Endothelial cell (in vitro differentiated cells): ENCODE measurements at regions not wholly inside any gene's neighbourhood (a gene's known extent, or its start where the extent isn't known, plus 50 kb on each side); places are given as distances from the start of the nearest gene placed in this dataset.

Source experiments
- DNase-seq: peaks from one replicate; pipeline ENCODE4 v3.0.0; 2021; ENCODE audit warnings: low spot score
- H3K27ac Mint-ChIP-seq: one replicate; pipeline ENCODE4 v1.8.0; 2021; ENCODE audit warnings: mixed read lengths, inconsistent platforms; ENCODE audit not compliant: unreplicated experiment
- H3K27me3 Mint-ChIP-seq: one replicate; pipeline ENCODE4 v1.8.0; 2021; ENCODE audit warnings: mild to moderate bottlenecking, moderate library complexity, mixed read lengths, inconsistent platforms; ENCODE audit not compliant: unreplicated experiment
- H3K36me3 Mint-ChIP-seq: one replicate; pipeline ENCODE4 v1.8.0; 2021; ENCODE audit warnings: mild to moderate bottlenecking, low read depth, mixed read lengths, inconsistent platforms; ENCODE audit not compliant: unreplicated experiment
- H3K4me1 Mint-ChIP-seq: one replicate; pipeline ENCODE4 v1.8.0; 2021; ENCODE audit warnings: mild to moderate bottlenecking, mixed read lengths, inconsistent platforms; ENCODE audit not compliant: unreplicated experiment
- H3K4me3 Mint-ChIP-seq: one replicate; pipeline ENCODE4 v1.8.0; 2021; ENCODE audit warnings: mild to moderate bottlenecking, mixed read lengths, inconsistent platforms; ENCODE audit not compliant: unreplicated experiment
- H3K9me3 Mint-ChIP-seq: one replicate; pipeline ENCODE4 v1.8.0; 2021; ENCODE audit warnings: mixed read lengths, inconsistent platforms; ENCODE audit not compliant: unreplicated experiment
- TF ChIP-seq, protein P1 (sequence below): fragments of 200-600 bp; sonication (generic); IDR thresholded peaks from one replicate; pipeline ENCODE4 v1.5.0; 2021; ENCODE audit warnings: antibody characterized with exemption; ENCODE audit not compliant: unreplicated experiment

GRCh38 chr6:44732243-44732642 lies 344.7 kb downstream of the CDC5L start:
- H3K4me1 Mint-ChIP-seq, result peaks cover 8% of the 10 kb centered on the region
- no peaks in the 10 kb centered on the region for H3K36me3 Mint-ChIP-seq
- no peaks in the 10 kb centered on the region for H3K9me3 Mint-ChIP-seq
- H3K27me3 Mint-ChIP-seq, result peaks cover 1% of the 10 kb centered on the region
- H3K4me3 Mint-ChIP-seq, result no peak overlapping the region
- no peak for DNase-seq
- no peak overlapping the region for H3K27ac Mint-ChIP-seq
- TF ChIP-seq, protein P1, sequence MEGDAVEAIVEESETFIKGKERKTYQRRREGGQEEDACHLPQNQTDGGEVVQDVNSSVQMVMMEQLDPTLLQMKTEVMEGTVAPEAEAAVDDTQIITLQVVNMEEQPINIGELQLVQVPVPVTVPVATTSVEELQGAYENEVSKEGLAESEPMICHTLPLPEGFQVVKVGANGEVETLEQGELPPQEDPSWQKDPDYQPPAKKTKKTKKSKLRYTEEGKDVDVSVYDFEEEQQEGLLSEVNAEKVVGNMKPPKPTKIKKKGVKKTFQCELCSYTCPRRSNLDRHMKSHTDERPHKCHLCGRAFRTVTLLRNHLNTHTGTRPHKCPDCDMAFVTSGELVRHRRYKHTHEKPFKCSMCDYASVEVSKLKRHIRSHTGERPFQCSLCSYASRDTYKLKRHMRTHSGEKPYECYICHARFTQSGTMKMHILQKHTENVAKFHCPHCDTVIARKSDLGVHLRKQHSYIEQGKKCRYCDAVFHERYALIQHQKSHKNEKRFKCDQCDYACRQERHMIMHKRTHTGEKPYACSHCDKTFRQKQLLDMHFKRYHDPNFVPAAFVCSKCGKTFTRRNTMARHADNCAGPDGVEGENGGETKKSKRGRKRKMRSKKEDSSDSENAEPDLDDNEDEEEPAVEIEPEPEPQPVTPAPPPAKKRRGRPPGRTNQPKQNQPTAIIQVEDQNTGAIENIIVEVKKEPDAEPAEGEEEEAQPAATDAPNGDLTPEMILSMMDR, result no peak

GRCh38 chr6:44733126-44733525 lies 345.6 kb downstream of the CDC5L start:
- no peak overlapping the region for H3K4me3 Mint-ChIP-seq
- TF ChIP-seq, protein P1, result no peak
- no peaks in the 10 kb centered on the region for H3K36me3 Mint-ChIP-seq
- DNase-seq, result no peak
- H3K27me3 Mint-ChIP-seq, result peaks cover under 1% of the 10 kb centered on the region
- peaks cover 10% of the 10 kb centered on the region for H3K4me1 Mint-ChIP-seq
- H3K27ac Mint-ChIP-seq, result no peak overlapping the region
- no peaks in the 10 kb centered on the region for H3K9me3 Mint-ChIP-seq

DNA sequence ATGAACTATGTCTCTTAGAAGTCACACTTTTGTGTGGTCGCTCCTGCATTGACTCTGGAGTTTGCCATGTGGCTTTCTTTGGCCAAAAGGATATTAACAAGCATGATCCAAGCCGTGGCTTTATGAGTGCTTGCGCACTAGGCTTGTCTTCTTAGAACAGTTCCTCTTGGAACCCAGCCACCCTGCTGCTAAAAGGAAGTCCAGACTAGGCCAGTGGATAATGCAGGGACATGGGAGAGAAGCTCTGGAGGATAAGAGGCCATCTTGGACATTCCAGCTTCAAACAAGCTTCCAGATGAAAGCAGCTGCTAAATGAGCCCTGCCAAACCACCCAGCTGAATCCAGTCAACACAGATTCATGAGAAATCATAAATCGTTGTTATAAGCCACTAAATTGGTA lies 346.4 kb downstream of the CDC5L start:
- no peaks in the 10 kb centered on the region for H3K9me3 Mint-ChIP-seq
- H3K36me3 Mint-ChIP-seq, result no peaks in the 10 kb centered on the region
- no peak overlapping the region for H3K27ac Mint-ChIP-seq
- DNase-seq, result no peak
- peaks cover 16% of the 10 kb centered on the region for H3K4me1 Mint-ChIP-seq
- TF ChIP-seq, protein P1, result no peak
- no peak overlapping the region for H3K4me3 Mint-ChIP-seq
- H3K27me3 Mint-ChIP-seq, result no peaks in the 10 kb centered on the region

- peaks cover 18% of the 10 kb centered on the region for H3K4me1 Mint-ChIP-seq
- no peak for DNase-seq
- no peaks in the 10 kb centered on the region for H3K36me3 Mint-ChIP-seq
- no peak overlapping the region for H3K27ac Mint-ChIP-seq
- H3K27me3 Mint-ChIP-seq, result no peaks in the 10 kb centered on the region
- H3K4me3 Mint-ChIP-seq, result no peak overlapping the region
- H3K9me3 Mint-ChIP-seq, result no peaks in the 10 kb centered on the region
- TF ChIP-seq, protein P1, result no peak
Measured at GRCh38 chr6:44734886-44735629, 347.6 kb downstream of the CDC5L start.

DNA sequence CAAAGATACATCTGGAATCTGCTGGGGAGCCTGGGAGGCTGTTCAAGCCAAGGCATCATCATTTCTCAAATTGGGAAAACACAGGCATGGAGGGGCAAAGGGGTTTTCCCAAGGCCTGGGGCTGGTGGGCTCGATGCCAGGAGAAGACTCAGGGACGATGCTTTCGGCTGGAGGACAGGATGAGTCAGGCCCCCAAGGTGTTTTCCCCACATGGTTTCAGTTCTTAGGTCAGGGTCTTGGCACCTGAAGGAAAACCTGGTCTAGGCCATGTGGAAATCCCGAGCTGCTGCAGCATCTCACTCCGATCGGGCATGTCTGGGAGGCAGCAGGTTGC lies 348.1 kb downstream of the CDC5L start:
- TF ChIP-seq, protein P1, result no peak
- no peaks in the 10 kb centered on the region for H3K9me3 Mint-ChIP-seq
- H3K4me1 Mint-ChIP-seq, result peaks cover 17% of the 10 kb centered on the region
- H3K27ac Mint-ChIP-seq, result no peak overlapping the region
- H3K27me3 Mint-ChIP-seq, result no peaks in the 10 kb centered on the region
- no peak overlapping the region for H3K4me3 Mint-ChIP-seq
- no peak for DNase-seq
- no peaks in the 10 kb centered on the region for H3K36me3 Mint-ChIP-seq
